Testis (tissue), 2 donors: ENCODE measurements at regions not wholly inside any gene's neighbourhood (a gene's known extent, or its start where the extent isn't known, plus 50 kb on each side); places are given as distances from the start of the nearest gene placed in this dataset.

Experiments used
- POLR2A ChIP-seq: fragments of 450-650 bp; IDR thresholded peaks from one replicate; pipeline ENCODE4 v1.6.1; 2017; ENCODE audit warnings: antibody characterized with exemption, mild to moderate bottlenecking, moderate library complexity
- TF ChIP-seq, protein P1 (sequence below), 3 experiments: fragments of 450-650 bp in 2 of 3; fragments of 200-600 bp in 1 of 3; sonication (generic) in 1 of 3; IDR thresholded peaks; one replicate each; pipeline ENCODE4 v1.5.1; 2016 to 2019; ENCODE audit warnings: antibody characterized with exemption in 3 of 3, mild to moderate bottlenecking in 2 of 3, moderate library complexity in 1 of 3

GRCh38 chr1:58874757-58875755, 91.2 kb upstream of the JUN start:
- TF ChIP-seq, protein P1, sequence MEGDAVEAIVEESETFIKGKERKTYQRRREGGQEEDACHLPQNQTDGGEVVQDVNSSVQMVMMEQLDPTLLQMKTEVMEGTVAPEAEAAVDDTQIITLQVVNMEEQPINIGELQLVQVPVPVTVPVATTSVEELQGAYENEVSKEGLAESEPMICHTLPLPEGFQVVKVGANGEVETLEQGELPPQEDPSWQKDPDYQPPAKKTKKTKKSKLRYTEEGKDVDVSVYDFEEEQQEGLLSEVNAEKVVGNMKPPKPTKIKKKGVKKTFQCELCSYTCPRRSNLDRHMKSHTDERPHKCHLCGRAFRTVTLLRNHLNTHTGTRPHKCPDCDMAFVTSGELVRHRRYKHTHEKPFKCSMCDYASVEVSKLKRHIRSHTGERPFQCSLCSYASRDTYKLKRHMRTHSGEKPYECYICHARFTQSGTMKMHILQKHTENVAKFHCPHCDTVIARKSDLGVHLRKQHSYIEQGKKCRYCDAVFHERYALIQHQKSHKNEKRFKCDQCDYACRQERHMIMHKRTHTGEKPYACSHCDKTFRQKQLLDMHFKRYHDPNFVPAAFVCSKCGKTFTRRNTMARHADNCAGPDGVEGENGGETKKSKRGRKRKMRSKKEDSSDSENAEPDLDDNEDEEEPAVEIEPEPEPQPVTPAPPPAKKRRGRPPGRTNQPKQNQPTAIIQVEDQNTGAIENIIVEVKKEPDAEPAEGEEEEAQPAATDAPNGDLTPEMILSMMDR (IDR thresholded peaks at IDR 0.05), result no peak
- TF ChIP-seq POLR2A, result no peak
